GM12878 (cell line): ENCODE measurements at regions not wholly inside any gene's neighbourhood (a gene's known extent, or its start where the extent isn't known, plus 50 kb on each side); places are given as distances from the start of the nearest gene placed in this dataset.

Experiments used
- ATAC-seq: fragments of 200-7000 bp; cut with Tn5 transposase; 3 replicates; pipeline ENCODE4 v1.9.1; 2020; ENCODE audit warnings: mild to moderate bottlenecking, moderate library complexity
- BruUV-seq: library from RNA; stranded (reverse); fragments of 400-500 nt; replicated peaks from 2 replicates; lab custom pipeline; 2021; lab: Mats Ljungman, UMichigan
- CTCF ChIA-PET: fragments of 300-600 bp; sonication (Branson Sonifier 250); formaldehyde crosslinking; extraction: SDS; loops from one replicate; lab custom pipeline; 2021; ENCODE audit warnings: inconsistent platforms; lab: Yijun Ruan, JAX
- POLR2A ChIA-PET: fragments of 350-600 bp; formaldehyde crosslinking; extraction: SDS; loops from one replicate; lab custom pipeline; 2021; ENCODE audit warnings: inconsistent platforms; lab: Charles Lee
- RAD21 ChIA-PET: fragments of 300-600 bp; sonication (Branson Sonifier 250); formaldehyde crosslinking; loops from one replicate; lab custom pipeline; 2023; ENCODE audit warnings: antibody characterized with exemption; ENCODE audit not compliant: unreplicated experiment; lab: Charles Lee
- SMC1A ChIA-PET: fragments of 300-600 bp; sonication (Branson Sonifier 250); formaldehyde crosslinking; loops from one replicate; lab custom pipeline; 2023; ENCODE audit not compliant: unreplicated experiment, uncharacterized antibody; lab: Charles Lee
- DNase-seq: peaks from one replicate; pipeline ENCODE4 v3.0.0-alpha.2; 2011; ENCODE audit warnings: low read depth, low spot score
- FAIRE-seq: peaks from 3 replicates; lab custom pipeline; 2011; peaks lifted over from hg19 to GRCh38; lab: Jason Lieb, UNC
- H2AFZ ChIP-seq: 2 replicates; pipeline ENCODE4 v1.6.0; 2011; ENCODE audit warnings: low read depth, low read length, control low read depth; ENCODE audit not compliant: control insufficient read depth
- H3K27ac ChIP-seq: 2 replicates; pipeline ENCODE4 v1.5.1; 2011; ENCODE audit warnings: control low read depth; ENCODE audit not compliant: control insufficient read depth, insufficient read depth
- H3K27me3 ChIP-seq, 2 experiments: replicated peaks in 1 of 2; 2 replicates each; pipeline versions ENCODE4 v1.6.0 to v1.6.1; 2011; ENCODE audit warnings: low read length in 1 of 2; ENCODE audit not compliant: control insufficient read depth in 2 of 2, insufficient read depth in 2 of 2
- H3K36me3 ChIP-seq, 2 experiments: 2 replicates each; pipeline ENCODE4 v1.5.1; 2011; ENCODE audit warnings: low read length in 1 of 2; ENCODE audit not compliant: control insufficient read depth in 2 of 2, insufficient read depth in 2 of 2
- H3K4me1 ChIP-seq: 2 replicates; pipeline ENCODE4 v1.6.1; 2011; ENCODE audit warnings: mild to moderate bottlenecking, low read length, moderate library complexity, mixed read lengths; ENCODE audit not compliant: control insufficient read depth, insufficient read depth
- H3K4me2 ChIP-seq: 2 replicates; pipeline ENCODE4 v1.6.0; 2011; ENCODE audit warnings: control low read depth; ENCODE audit not compliant: control insufficient read depth, insufficient read depth
- H3K4me3 ChIP-seq: fragments of 200-600 bp; sonication (generic); 2 replicates; pipeline ENCODE4 v1.5.1; 2016
- H3K79me2 ChIP-seq: 2 replicates; pipeline ENCODE4 v1.6.0; 2011; ENCODE audit warnings: low read length; ENCODE audit not compliant: control insufficient read depth, insufficient read depth
- H3K9ac ChIP-seq: 2 replicates; pipeline ENCODE4 v1.8.0; 2011; ENCODE audit warnings: low read length, control low read depth, mixed read lengths; ENCODE audit not compliant: control insufficient read depth, insufficient read depth
- H3K9me3 ChIP-seq: replicated peaks from 3 replicates; pipeline ENCODE4 v1.5.1; 2011; ENCODE audit warnings: mild to moderate bottlenecking, low read length; ENCODE audit not compliant: control insufficient read depth, insufficient read depth
- H4K20me1 ChIP-seq: 2 replicates; pipeline ENCODE4 v1.6.0; 2011; ENCODE audit not compliant: control insufficient read depth, insufficient read depth
- ATF2 ChIP-seq: IDR thresholded peaks from 2 replicates; pipeline ENCODE4 v1.6.1; 2012; ENCODE audit warnings: low read length, inconsistent platforms
- FOXK2 ChIP-seq: fragments of 450-650 bp; IDR thresholded peaks from 2 replicates; pipeline ENCODE4 v1.6.1; 2017; ENCODE audit warnings: mild to moderate bottlenecking, moderate library complexity
- MEF2A ChIP-seq: IDR thresholded peaks from 2 replicates; pipeline ENCODE4 v1.6.1; 2011; ENCODE audit warnings: low read depth, mild to moderate bottlenecking, low read length, moderate library complexity; ENCODE audit not compliant: insufficient read depth
- NR2C1 ChIP-seq: fragments of 450-650 bp; IDR thresholded peaks from 2 replicates; pipeline ENCODE4 v1.6.1; 2017; ENCODE audit warnings: antibody characterized with exemption, mild to moderate bottlenecking, moderate library complexity
- RFX5 ChIP-seq: IDR thresholded peaks from 2 replicates; pipeline ENCODE4 v1.6.1; 2011; ENCODE audit warnings: low read depth, low read length, improper control_type of control experiment
- SMAD1 ChIP-seq: fragments of 450-650 bp; IDR thresholded peaks from 2 replicates; pipeline ENCODE4 v1.6.1; 2018; ENCODE audit warnings: mild to moderate bottlenecking, low read depth; ENCODE audit not compliant: partially characterized antibody
- STAT1 ChIP-seq: fragments of 450-650 bp; conservative IDR thresholded peaks from 2 replicates; pipeline ENCODE4 v1.6.1; 2014; ENCODE audit warnings: antibody characterized with exemption, mild to moderate bottlenecking
- SUZ12 ChIP-seq: fragments of 200-600 bp; sonication (generic); IDR thresholded peaks from one replicate; pipeline ENCODE4 v1.6.1; 2018; ENCODE audit warnings: antibody characterized with exemption, mild to moderate bottlenecking; ENCODE audit not compliant: unreplicated experiment
- WGBS: methylation state at CpG from one replicate; pipeline ENCODE4 v1.1.6; 2016; ENCODE audit warnings: low lambda C conversion rate; ENCODE audit not compliant: insufficient replicate concordance, insufficient coverage; ENCODE audit errors: missing lambda C conversion rate; 5-methylcytosine and 5-hydroxymethylcytosine counted together
- in situ Hi-C: fragments of 300-500 bp; cut with MboI; formaldehyde crosslinking; loops from 9 replicates; pipeline ENCODE4 v1.14.3; 2018; ENCODE audit warnings: mixed read lengths
- intact Hi-C: fragments of 100-400 bp; cut with micrococcal nuclease; formaldehyde crosslinking; loops from one replicate; pipeline ENCODE4 v1.14.2; 2022; ENCODE audit not compliant: unreplicated experiment
- TF ChIP-seq, protein P1 (sequence below): fragments of 450-650 bp; conservative IDR thresholded peaks from 2 replicates; pipeline ENCODE4 v1.6.1; 2017; ENCODE audit warnings: mild to moderate bottlenecking, moderate library complexity
- TF ChIP-seq, protein P2 (sequence below): fragments of 450-650 bp; IDR thresholded peaks from 2 replicates; pipeline ENCODE4 v1.6.1; 2014; ENCODE audit warnings: mild to moderate bottlenecking
- TF ChIP-seq, protein P3 (sequence below): IDR thresholded peaks from 2 replicates; pipeline ENCODE4 v1.6.1; 2011; ENCODE audit warnings: borderline replicate concordance, low read depth, mild to moderate bottlenecking, moderate library complexity, mixed read lengths, low read length; ENCODE audit not compliant: insufficient read depth; ENCODE audit errors: extremely low read length

GRCh38 chr9:106479679-106480078, 383.3 kb upstream of the ZNF462 start:
- WGBS: 58% methylated on average over 5 of the region's 5 CpGs
- SMC1A ChIA-PET: interaction anchor here (1.3 to 1.5 kb wide), 2 partner anchors 11 to 155 kb away, joined by 4 to 7 read pairs; no protein-coding TSS in a partner anchor
- no peaks in the 10 kb centered on the region for H4K20me1 ChIP-seq
- in situ Hi-C loops (no loop called here), intact Hi-C loops (no loop called here)
- no peaks in the 10 kb centered on the region for H3K36me3 ChIP-seq
- no peak overlapping the region for H3K9ac ChIP-seq
- TF ChIP-seq STAT1: no peak
- no peaks in the 10 kb centered on the region for H3K4me1 ChIP-seq
- H3K79me2 ChIP-seq: no peaks in the 10 kb centered on the region
- no peak for FAIRE-seq
- no peak for DNase-seq
- POLR2A ChIA-PET: interaction anchor here (0.6 kb wide), 1 partner anchor 384 kb away, joined by 4 read pairs; no protein-coding TSS in a partner anchor
- CTCF ChIA-PET: interaction anchor here (1.4 kb wide), 1 partner anchor 87 kb away, joined by 4 read pairs; no protein-coding TSS in a partner anchor
- H3K27me3 ChIP-seq: no peaks in the 10 kb centered on the region
- BruUV-seq: no TSS peak
- H3K4me3 ChIP-seq: no peak overlapping the region
- H3K9me3 ChIP-seq: no peaks in the 10 kb centered on the region; the same call in 1 of the 3 replicates
- no peak overlapping the region for H3K4me2 ChIP-seq
- ATAC-seq: no peak
- no peak overlapping the region for H2AFZ ChIP-seq
- RAD21 ChIA-PET: no interaction called here
- no peak overlapping the region for H3K27ac ChIP-seq

DNA sequence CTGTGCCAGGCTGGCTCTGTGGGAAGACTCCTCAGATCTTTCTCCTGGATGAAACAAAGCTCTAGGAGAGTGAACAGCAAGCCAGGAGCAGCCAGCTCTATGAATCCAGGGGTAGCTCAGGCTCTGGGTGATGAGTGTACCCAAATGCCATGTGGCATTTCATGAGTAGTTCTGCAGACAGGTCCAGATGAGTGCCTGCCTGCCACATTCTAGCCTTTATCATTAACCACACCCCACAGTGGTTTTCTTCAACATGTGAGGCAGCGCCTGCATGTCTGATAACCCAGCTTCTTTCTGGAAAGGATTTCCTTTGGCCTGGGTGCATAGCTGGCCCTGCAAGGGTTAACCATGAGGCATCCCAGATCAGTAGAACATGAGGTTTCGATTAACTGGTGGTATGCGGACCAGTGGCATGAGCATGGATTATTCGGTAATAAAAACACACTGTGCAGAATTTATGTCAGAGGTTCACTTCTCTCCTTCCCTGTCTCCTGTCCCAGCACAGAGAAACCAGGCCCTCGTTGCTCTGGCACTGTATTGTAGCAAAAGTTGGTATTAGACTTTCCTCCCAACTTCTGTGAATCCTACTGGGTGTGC, 381.9 kb upstream of the ZNF462 start:
- intact Hi-C loops: no loop called here
- POLR2A ChIA-PET: no interaction called here
- no peak overlapping the region for H2AFZ ChIP-seq
- 69% methylated on average over 5 of the region's 5 CpGs for WGBS
- SMC1A ChIA-PET: interaction anchor here (1.2 to 1.6 kb wide), 3 partner anchors 13 to 167 kb away, joined by 3 to 6 read pairs (median 3); no protein-coding TSS in a partner anchor
- RAD21 ChIA-PET: interaction anchor here (1.1 kb wide), 1 partner anchor 14 kb away, joined by 4 read pairs; no protein-coding TSS in a partner anchor
- BruUV-seq: no TSS peak
- DNase-seq: no peak
- CTCF ChIA-PET: interaction anchor here (1.4 kb wide), 1 partner anchor 89 kb away, joined by 4 read pairs; no protein-coding TSS in a partner anchor
- H4K20me1 ChIP-seq: no peaks in the 10 kb centered on the region
- H3K27ac ChIP-seq: no peak overlapping the region
- no peak for FAIRE-seq
- no peak overlapping the region for H3K4me3 ChIP-seq
- in situ Hi-C loops: no loop called here
- no peaks in the 10 kb centered on the region for H3K27me3 ChIP-seq
- no peak for ATAC-seq
- no peaks in the 10 kb centered on the region for H3K36me3 ChIP-seq
- no peaks in the 10 kb centered on the region for H3K79me2 ChIP-seq
- no peaks in the 10 kb centered on the region; the same call in 1 of the 3 replicates for H3K9me3 ChIP-seq
- no peaks in the 10 kb centered on the region for H3K4me1 ChIP-seq
- H3K4me2 ChIP-seq: no peak overlapping the region
- H3K9ac ChIP-seq: no peak overlapping the region
- TF ChIP-seq SMAD1 (no peak), NR2C1 (no peak), FOXK2 (no peak), RFX5 (no peak), MEF2A (no peak), SUZ12 (no peak), ATF2 (no peak)
- TF ChIP-seq, protein P1, sequence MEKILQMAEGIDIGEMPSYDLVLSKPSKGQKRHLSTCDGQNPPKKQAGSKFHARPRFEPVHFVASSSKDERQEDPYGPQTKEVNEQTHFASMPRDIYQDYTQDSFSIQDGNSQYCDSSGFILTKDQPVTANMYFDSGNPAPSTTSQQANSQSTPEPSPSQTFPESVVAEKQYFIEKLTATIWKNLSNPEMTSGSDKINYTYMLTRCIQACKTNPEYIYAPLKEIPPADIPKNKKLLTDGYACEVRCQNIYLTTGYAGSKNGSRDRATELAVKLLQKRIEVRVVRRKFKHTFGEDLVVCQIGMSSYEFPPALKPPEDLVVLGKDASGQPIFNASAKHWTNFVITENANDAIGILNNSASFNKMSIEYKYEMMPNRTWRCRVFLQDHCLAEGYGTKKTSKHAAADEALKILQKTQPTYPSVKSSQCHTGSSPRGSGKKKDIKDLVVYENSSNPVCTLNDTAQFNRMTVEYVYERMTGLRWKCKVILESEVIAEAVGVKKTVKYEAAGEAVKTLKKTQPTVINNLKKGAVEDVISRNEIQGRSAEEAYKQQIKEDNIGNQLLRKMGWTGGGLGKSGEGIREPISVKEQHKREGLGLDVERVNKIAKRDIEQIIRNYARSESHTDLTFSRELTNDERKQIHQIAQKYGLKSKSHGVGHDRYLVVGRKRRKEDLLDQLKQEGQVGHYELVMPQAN: no peak
- TF ChIP-seq, protein P2, sequence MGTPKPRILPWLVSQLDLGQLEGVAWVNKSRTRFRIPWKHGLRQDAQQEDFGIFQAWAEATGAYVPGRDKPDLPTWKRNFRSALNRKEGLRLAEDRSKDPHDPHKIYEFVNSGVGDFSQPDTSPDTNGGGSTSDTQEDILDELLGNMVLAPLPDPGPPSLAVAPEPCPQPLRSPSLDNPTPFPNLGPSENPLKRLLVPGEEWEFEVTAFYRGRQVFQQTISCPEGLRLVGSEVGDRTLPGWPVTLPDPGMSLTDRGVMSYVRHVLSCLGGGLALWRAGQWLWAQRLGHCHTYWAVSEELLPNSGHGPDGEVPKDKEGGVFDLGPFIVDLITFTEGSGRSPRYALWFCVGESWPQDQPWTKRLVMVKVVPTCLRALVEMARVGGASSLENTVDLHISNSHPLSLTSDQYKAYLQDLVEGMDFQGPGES: no peak
- TF ChIP-seq, protein P3, sequence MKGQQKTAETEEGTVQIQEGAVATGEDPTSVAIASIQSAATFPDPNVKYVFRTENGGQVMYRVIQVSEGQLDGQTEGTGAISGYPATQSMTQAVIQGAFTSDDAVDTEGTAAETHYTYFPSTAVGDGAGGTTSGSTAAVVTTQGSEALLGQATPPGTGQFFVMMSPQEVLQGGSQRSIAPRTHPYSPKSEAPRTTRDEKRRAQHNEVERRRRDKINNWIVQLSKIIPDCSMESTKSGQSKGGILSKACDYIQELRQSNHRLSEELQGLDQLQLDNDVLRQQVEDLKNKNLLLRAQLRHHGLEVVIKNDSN: no peak
